Ishikawa (cell line): ENCODE measurements at regions not wholly inside any gene's neighbourhood (a gene's known extent, or its start where the extent isn't known, plus 50 kb on each side); places are given as distances from the start of the nearest gene placed in this dataset.

Experiments used
- CREB1 ChIP-seq: IDR thresholded peaks from 2 replicates; pipeline ENCODE4 v1.6.1; 2012; ENCODE audit warnings: low read depth
- EP300 ChIP-seq: IDR thresholded peaks from 2 replicates; pipeline ENCODE4 v1.6.1; 2012; ENCODE audit warnings: borderline replicate concordance
- FOXM1 ChIP-seq: IDR thresholded peaks from 2 replicates; pipeline ENCODE4 v1.6.1; 2012; ENCODE audit warnings: low read depth, borderline replicate concordance
- NFIC ChIP-seq: IDR thresholded peaks from 2 replicates; pipeline ENCODE4 v1.6.1; 2012
- TAF1 ChIP-seq: IDR thresholded peaks from 2 replicates; pipeline ENCODE4 v1.6.1; 2012; ENCODE audit warnings: low read depth, mild to moderate bottlenecking
- USF1 ChIP-seq: IDR thresholded peaks from 2 replicates; pipeline ENCODE4 v1.6.1; 2012
- YY1 ChIP-seq: IDR thresholded peaks from 2 replicates; pipeline ENCODE4 v1.6.1; 2012; ENCODE audit warnings: low read depth

- TF ChIP-seq NFIC: no peak
- TF ChIP-seq USF1: no peak
- no peak for TF ChIP-seq EP300
- TF ChIP-seq FOXM1: no peak
- no peak for TF ChIP-seq TAF1
- TF ChIP-seq YY1: no peak
- no peak for TF ChIP-seq CREB1
Measured at GRCh38 chr4:18319431-18319830, 297.9 kb upstream of the LCORL start.
